Bronchial epithelial cell (primary cell): ENCODE measurements at regions not wholly inside any gene's neighbourhood (a gene's known extent, or its start where the extent isn't known, plus 50 kb on each side); places are given as distances from the start of the nearest gene placed in this dataset.

Source experiments
- DNase-seq: peaks from one replicate; pipeline ENCODE4 v3.0.0-alpha.2; 2010; ENCODE audit warnings: low read depth
- FAIRE-seq: peaks from 2 replicates; lab custom pipeline; 2011; peaks lifted over from hg19 to GRCh38; lab: Jason Lieb, UNC
- H3K27me3 ChIP-seq: 2 replicates; pipeline ENCODE4 v1.5.1; 2011; ENCODE audit warnings: low read length; ENCODE audit not compliant: control insufficient read depth, insufficient read depth
- H3K36me3 ChIP-seq: 2 replicates; pipeline ENCODE4 v1.5.1; 2011; ENCODE audit warnings: low read length; ENCODE audit not compliant: control insufficient read depth, insufficient read depth
- H3K4me3 ChIP-seq: 2 replicates; pipeline ENCODE4 v1.5.1; 2011; ENCODE audit warnings: mild to moderate bottlenecking, low read depth, low read length, control low read depth
- CTCF ChIP-seq: IDR thresholded peaks from 2 replicates; pipeline ENCODE4 v1.5.1; 2011; ENCODE audit warnings: mild to moderate bottlenecking, moderate library complexity, low read length, control low read depth, inconsistent platforms; ENCODE audit not compliant: insufficient read depth, severe bottlenecking

- no peaks in the 10 kb centered on the region for H3K27me3 ChIP-seq
- H3K4me3 ChIP-seq, result no peak overlapping the region
- TF ChIP-seq CTCF, result no peak
- no peaks in the 10 kb centered on the region for H3K36me3 ChIP-seq
- FAIRE-seq (no peak), DNase-seq (peak; percentile 24)
These were observed 57.6 kb downstream of the FOXD1 start for GRCh38 chr5:73390972-73391371.

- no peak for DNase-seq
- no peak overlapping the region for H3K4me3 ChIP-seq
- no peak for TF ChIP-seq CTCF
- no peaks in the 10 kb centered on the region for H3K36me3 ChIP-seq
- no peak for FAIRE-seq
- no peaks in the 10 kb centered on the region for H3K27me3 ChIP-seq
These were observed 59.8 kb downstream of the FOXD1 start for GRCh38 chr5:73388740-73389139.

GRCh38 chr5:73388306-73388684 is 60.3 kb downstream of the FOXD1 start:
- H3K27me3 ChIP-seq, result no peaks in the 10 kb centered on the region
- DNase-seq (no peak), FAIRE-seq (no peak)
- H3K4me3 ChIP-seq, result no peak overlapping the region
- TF ChIP-seq CTCF, result no peak
- H3K36me3 ChIP-seq, result no peaks in the 10 kb centered on the region

GRCh38 chr5:73387601-73388305 is 60.8 kb downstream of the FOXD1 start:
- DNase-seq, result no peak
- FAIRE-seq, result no peak
- Histone ChIP-seq H3K36me3 (no peaks in the 10 kb centered on the region), H3K27me3 (peaks cover under 1% of the 10 kb centered on the region), H3K4me3 (no peak overlapping the region)
- TF ChIP-seq CTCF, result no peak

- DNase-seq, result no peak
- no peak for FAIRE-seq
- Histone ChIP-seq H3K4me3 (no peak overlapping the region), H3K36me3 (no peaks in the 10 kb centered on the region), H3K27me3 (peaks cover 5% of the 10 kb centered on the region)
- no peak for TF ChIP-seq CTCF
These were observed 61.4 kb downstream of the FOXD1 start for GRCh38 chr5:73387149-73387591.

GRCh38 chr5:73384861-73385260 is 63.7 kb downstream of the FOXD1 start:
- no peak for DNase-seq
- Histone ChIP-seq H3K27me3 (peaks cover 20% of the 10 kb centered on the region), H3K36me3 (no peaks in the 10 kb centered on the region), H3K4me3 (no peak overlapping the region)
- no peak for FAIRE-seq
- no peak for TF ChIP-seq CTCF
